Lower leg skin (tissue), 4 donors: ENCODE measurements at regions not wholly inside any gene's neighbourhood (a gene's known extent, or its start where the extent isn't known, plus 50 kb on each side); places are given as distances from the start of the nearest gene placed in this dataset.

Source experiments
- DNase-seq, 2 donors: peaks; one replicate each; pipeline ENCODE4 v3.0.0-alpha.2; 2019; ENCODE audit warnings: low spot score in 2 of 2
- H3K4me3 ChIP-seq: fragments of 200-600 bp; sonication (generic); 2 replicates; pipeline ENCODE4 v1.5.1; 2017; ENCODE audit warnings: mild to moderate bottlenecking, low read depth; ENCODE audit not compliant: poor library complexity, severe bottlenecking
- POLR2A ChIP-seq, 2 donors: fragments of 450-650 bp; IDR thresholded peaks; one replicate each; pipeline ENCODE4 v1.6.1; 2016 to 2017; ENCODE audit warnings: antibody characterized with exemption in 2 of 2, mild to moderate bottlenecking in 1 of 2, moderate library complexity in 1 of 2
- WGBS, 2 donors: methylation state at CpG; one replicate each; pipeline ENCODE4 v1.1.5; 2018; 5-methylcytosine and 5-hydroxymethylcytosine counted together
- intact Hi-C: fragments of 100-400 bp; cut with DNase I; formaldehyde crosslinking; loops from one replicate; pipeline ENCODE4 v1.15.0; 2023; ENCODE audit warnings: low total_unique reads
- TF ChIP-seq, protein P1 (sequence below), 3 donors: fragments of 450-650 bp; IDR thresholded peaks; one replicate each; pipeline ENCODE4 v1.5.1; 2016; ENCODE audit warnings: antibody characterized with exemption in 3 of 3, mild to moderate bottlenecking in 3 of 3, moderate library complexity in 2 of 3

DNA sequence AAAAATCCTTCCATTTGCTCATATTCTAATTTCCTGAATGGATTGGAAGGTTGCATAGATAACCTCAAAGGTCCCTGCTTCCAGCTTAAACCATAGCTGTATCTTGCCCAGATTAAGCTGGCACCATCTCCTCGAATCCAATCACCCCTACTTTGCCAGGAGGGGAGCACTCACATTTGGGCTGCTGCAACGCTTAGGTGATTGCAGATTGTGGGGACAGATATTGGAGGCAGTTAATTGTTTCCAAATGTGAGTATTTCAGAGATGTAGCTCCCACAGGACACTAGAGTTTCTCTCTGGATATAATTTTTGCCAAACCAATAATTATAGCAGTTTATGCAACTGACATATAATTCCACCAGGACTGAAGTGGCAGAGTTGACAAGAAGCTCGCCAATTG lies 53.5 kb upstream of the ACSL1 start:
- no peak for DNase-seq
- intact Hi-C loops: no loop called here
- TF ChIP-seq, protein P1, sequence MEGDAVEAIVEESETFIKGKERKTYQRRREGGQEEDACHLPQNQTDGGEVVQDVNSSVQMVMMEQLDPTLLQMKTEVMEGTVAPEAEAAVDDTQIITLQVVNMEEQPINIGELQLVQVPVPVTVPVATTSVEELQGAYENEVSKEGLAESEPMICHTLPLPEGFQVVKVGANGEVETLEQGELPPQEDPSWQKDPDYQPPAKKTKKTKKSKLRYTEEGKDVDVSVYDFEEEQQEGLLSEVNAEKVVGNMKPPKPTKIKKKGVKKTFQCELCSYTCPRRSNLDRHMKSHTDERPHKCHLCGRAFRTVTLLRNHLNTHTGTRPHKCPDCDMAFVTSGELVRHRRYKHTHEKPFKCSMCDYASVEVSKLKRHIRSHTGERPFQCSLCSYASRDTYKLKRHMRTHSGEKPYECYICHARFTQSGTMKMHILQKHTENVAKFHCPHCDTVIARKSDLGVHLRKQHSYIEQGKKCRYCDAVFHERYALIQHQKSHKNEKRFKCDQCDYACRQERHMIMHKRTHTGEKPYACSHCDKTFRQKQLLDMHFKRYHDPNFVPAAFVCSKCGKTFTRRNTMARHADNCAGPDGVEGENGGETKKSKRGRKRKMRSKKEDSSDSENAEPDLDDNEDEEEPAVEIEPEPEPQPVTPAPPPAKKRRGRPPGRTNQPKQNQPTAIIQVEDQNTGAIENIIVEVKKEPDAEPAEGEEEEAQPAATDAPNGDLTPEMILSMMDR (IDR thresholded peaks at IDR 0.05): no peak
- TF ChIP-seq POLR2A (IDR thresholded peaks at IDR 0.05): no peak
- H3K4me3 ChIP-seq: no peak overlapping the region
- 61 to 67% methylated on average over 3 of the region's 3 CpGs for WGBS, 2 donors

DNA sequence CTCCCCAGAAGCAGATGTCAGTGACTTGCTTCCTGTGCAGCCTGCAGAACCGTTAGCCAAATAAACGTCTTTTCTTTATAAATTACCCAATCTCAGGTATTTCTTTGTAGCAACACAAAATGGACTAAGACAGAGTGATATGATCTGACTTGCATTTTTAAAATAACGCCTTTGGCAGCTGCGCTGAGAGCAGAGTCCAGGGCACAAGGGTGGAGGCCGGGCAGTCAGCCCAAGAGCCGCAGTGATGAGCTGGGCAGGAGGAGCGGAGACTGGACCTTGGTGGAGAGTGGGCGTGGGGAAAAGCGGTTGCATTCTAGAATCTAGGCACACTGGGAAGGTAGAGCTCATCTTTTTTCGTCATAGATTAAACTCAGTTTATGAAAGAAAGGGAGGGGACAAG lies 56.5 kb upstream of the ACSL1 start:
- WGBS, 2 donors: 77 to 78% methylated on average over 10 of the region's 10 CpGs
- no peak for TF ChIP-seq POLR2A (IDR thresholded peaks at IDR 0.05)
- TF ChIP-seq, protein P1 (IDR thresholded peaks at IDR 0.05): no peak
- H3K4me3 ChIP-seq: no peak overlapping the region
- no peak for DNase-seq
- intact Hi-C loops: no loop called here

DNA sequence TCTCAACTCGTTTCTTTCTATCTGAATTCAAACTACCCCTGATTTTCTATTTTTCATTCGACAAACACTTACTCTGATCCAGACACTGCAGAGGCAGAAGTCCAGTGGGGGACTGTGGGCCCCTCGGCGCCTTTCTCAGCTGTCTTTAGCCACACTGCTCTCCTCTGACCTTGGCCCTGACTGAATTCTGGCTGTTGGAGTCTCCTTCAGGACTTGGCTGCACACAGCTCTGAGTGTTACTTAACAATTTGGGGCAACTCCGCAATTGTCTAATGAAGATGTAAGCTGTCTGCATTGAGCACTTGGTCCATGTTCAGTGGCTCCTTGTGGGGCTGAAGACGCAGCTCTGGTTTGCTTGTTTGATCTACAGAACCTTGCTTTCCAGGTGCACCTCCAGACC lies 57.3 kb upstream of the ACSL1 start:
- DNase-seq: no peak
- intact Hi-C loops: no loop called here
- H3K4me3 ChIP-seq: no peak overlapping the region
- TF ChIP-seq, protein P1 (IDR thresholded peaks at IDR 0.05): no peak
- TF ChIP-seq POLR2A (IDR thresholded peaks at IDR 0.05): no peak
- WGBS, 2 donors: 90 to 94% methylated on average over 6 of the region's 6 CpGs

DNA sequence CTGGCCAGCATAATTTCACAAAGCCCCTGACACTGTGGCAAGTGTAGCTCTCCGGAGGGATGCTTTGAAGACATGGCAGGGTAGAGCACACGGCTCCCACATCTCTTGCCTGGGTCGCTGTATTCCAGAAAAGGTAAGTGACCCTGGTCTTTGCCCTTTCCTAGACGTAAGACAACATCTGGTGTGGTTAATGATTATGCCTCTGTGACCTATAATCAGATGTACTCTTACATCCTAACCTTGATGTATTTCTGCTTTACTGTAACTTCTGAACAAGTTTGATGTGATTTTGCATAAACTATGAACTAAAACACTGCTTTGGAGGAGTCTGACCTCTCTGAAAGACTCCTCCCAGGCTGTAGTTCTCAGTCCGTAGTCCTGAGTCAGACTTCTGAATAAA lies 59.1 kb upstream of the ACSL1 start:
- 66 to 70% methylated on average over 5 of the region's 5 CpGs for WGBS, 2 donors
- no peak overlapping the region for H3K4me3 ChIP-seq
- intact Hi-C loops: loop anchor here (5.0 kb wide), 1 partner anchor 707 kb away; no protein-coding TSS in a partner anchor
- TF ChIP-seq POLR2A (IDR thresholded peaks at IDR 0.05): no peak
- TF ChIP-seq, protein P1 (IDR thresholded peaks at IDR 0.05): no peak
- DNase-seq: no peak

DNA sequence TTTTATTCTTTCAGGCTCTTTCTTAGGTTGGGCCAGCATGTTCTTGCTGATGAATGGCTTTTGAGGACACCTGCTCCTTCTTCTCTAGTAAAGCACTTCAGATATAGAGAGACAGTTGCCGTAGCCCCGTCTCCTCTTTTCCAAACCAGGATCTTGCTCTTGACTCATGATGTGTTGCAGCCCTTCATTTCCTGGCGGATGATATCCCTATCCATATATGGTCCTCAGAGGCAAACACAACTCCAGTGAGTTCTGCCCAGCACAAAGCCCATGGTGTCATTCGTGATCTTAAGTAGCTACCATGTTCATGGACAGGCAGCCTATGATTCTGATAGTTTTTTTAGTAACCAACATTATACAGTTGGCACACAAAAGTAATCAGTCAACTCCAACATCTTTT lies 59.8 kb upstream of the ACSL1 start:
- TF ChIP-seq POLR2A (IDR thresholded peaks at IDR 0.05): no peak
- TF ChIP-seq, protein P1 (IDR thresholded peaks at IDR 0.05): no peak
- no peak for DNase-seq
- no peak overlapping the region for H3K4me3 ChIP-seq
- 89 to 93% methylated on average over 4 of the region's 4 CpGs for WGBS, 2 donors
- intact Hi-C loops: loop anchor here (5.0 kb wide), 1 partner anchor 707 kb away; no protein-coding TSS in a partner anchor

DNA sequence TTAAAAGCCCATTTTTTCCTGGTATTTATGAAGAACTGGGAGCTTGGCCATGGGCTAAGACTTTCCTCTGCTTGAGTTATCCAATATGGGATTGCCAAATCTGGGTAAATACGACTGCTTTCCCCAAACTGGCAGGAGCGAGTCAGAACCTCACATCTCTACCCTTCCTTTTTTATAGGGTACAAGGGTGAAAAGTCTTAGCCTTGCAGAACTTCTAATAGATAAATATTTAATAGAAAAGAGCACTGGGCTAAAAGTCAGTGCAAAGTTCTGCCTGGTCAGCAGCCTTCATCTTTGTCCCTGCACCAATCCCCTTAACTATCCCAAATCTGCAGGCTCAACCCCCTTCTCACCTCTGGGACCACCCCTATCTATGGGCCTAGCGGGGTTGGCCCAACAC lies 61.6 kb upstream of the ACSL1 start:
- WGBS, 2 donors: 90 to 91% methylated on average over 3 of the region's 3 CpGs
- DNase-seq: no peak
- no peak overlapping the region for H3K4me3 ChIP-seq
- intact Hi-C loops: loop anchor here (5.0 kb wide), 1 partner anchor 705 kb away; no protein-coding TSS in a partner anchor
- TF ChIP-seq, protein P1 (IDR thresholded peaks at IDR 0.05): no peak
- TF ChIP-seq POLR2A (IDR thresholded peaks at IDR 0.05): no peak
